ENCODE measurements at regions not wholly inside any gene's neighbourhood (a gene's known extent, or its start where the extent isn't known, plus 50 kb on each side); places are given as distances from the start of the nearest gene placed in this dataset.

GRCh38 chr10:83612746-83613145 is 526.6 kb upstream of the GHITM start:
- H3K27me3 ChIP-seq (ENCODE audit: control insufficient read depth, extremely low read depth, insufficient read depth, low read length) = no peaks in the 10 kb centered on the region
- H3K27ac ChIP-seq (ENCODE audit: control insufficient read depth, insufficient read depth, low read length) = no peak overlapping the region
- no peaks in the 10 kb centered on the region for H3K4me1 ChIP-seq (ENCODE audit: control insufficient read depth, extremely low read depth, insufficient read depth, low read length)
- no peaks in the 10 kb centered on the region for H4K20me1 ChIP-seq (ENCODE audit: control insufficient read depth, extremely low read depth, insufficient read depth, low read length)
- H2AFZ ChIP-seq (ENCODE audit: control insufficient read depth, low read length) = no peak overlapping the region
- FAIRE-seq = no peak
- no peaks in the 10 kb centered on the region for H3K36me3 ChIP-seq (ENCODE audit: control insufficient read depth in 2 of 2, extremely low read depth in 1 of 2, insufficient read depth in 2 of 2, low read length in 2 of 2)
- H3K9me1 ChIP-seq (ENCODE audit: control insufficient read depth, extremely low read depth, insufficient read depth, low read length) = no peaks in the 10 kb centered on the region
- dilution Hi-C loops (cut with MboI; ENCODE audit: extremely low pct_ligation_motif_present, low sequenced_read_pairs) = no loop called here
- TF ChIP-seq EZH2 (IDR thresholded peaks at IDR 0.05; ENCODE audit: low read length) (no peak), CTCF (optimal IDR thresholded peaks at IDR 0.05 in 1 of 3, IDR thresholded peaks at IDR 0.05 in 1 of 3, conservative IDR thresholded peaks at IDR 0.05 in 1 of 3; ENCODE audit: extremely low read depth in 1 of 3, insufficient read depth in 2 of 3, low read length in 3 of 3) (no peak)
- H3K4me3 ChIP-seq (ENCODE audit: control insufficient read depth in 2 of 3, extremely low read depth in 1 of 3, insufficient read depth in 2 of 3, low read depth in 1 of 3, low read length in 3 of 3) = no peak overlapping the region
- no peak overlapping the region for H3K4me2 ChIP-seq (ENCODE audit: control insufficient read depth, extremely low read depth, insufficient read depth, low read depth, low read length)
- no peaks in the 10 kb centered on the region for H3K9me3 ChIP-seq (ENCODE audit: control insufficient read depth, low read depth, low read length)
- no peak for DNase-seq (ENCODE audit: low read depth, low spot score)
- no peaks in the 10 kb centered on the region for H3K79me2 ChIP-seq (ENCODE audit: control insufficient read depth, insufficient read depth, low read length)
- H3K9ac ChIP-seq (ENCODE audit: control insufficient read depth, extremely low read depth, insufficient read depth, low read length) = no peak overlapping the region

DNA sequence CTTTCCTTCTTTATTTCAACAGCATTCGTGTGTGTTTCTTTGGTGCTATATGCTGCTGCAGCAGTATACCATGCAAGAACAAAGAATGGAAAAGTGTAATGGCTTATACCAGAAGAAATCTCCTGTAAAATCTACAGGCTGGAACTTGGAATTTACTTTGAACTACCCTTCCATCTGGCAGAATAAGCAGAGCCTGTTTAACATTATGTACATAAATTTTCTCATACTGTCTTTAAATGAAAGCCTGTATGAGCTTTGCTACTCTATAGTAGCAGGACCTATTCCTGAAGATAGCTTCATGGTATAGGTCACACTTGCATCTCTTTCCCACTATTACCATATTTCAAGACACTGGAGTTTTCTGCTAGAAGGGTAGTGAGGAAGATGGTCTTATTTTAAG is 522.1 kb upstream of the GHITM start:
- H3K79me2 ChIP-seq (ENCODE audit: control insufficient read depth, insufficient read depth, low read length) = no peaks in the 10 kb centered on the region
- H3K4me2 ChIP-seq (ENCODE audit: control insufficient read depth, extremely low read depth, insufficient read depth, low read depth, low read length) = no peak overlapping the region
- no peaks in the 10 kb centered on the region for H4K20me1 ChIP-seq (ENCODE audit: control insufficient read depth, extremely low read depth, insufficient read depth, low read length)
- DNase-seq (ENCODE audit: low read depth, low spot score) (no peak), FAIRE-seq (no peak)
- H3K4me3 ChIP-seq (ENCODE audit: control insufficient read depth in 2 of 3, extremely low read depth in 1 of 3, insufficient read depth in 2 of 3, low read depth in 1 of 3, low read length in 3 of 3) = no peak overlapping the region
- H3K27ac ChIP-seq (ENCODE audit: control insufficient read depth, insufficient read depth, low read length) = no peak overlapping the region
- H3K9ac ChIP-seq (ENCODE audit: control insufficient read depth, extremely low read depth, insufficient read depth, low read length) = no peak overlapping the region
- dilution Hi-C loops (cut with MboI; ENCODE audit: extremely low pct_ligation_motif_present, low sequenced_read_pairs) = no loop called here
- no peaks in the 10 kb centered on the region for H3K4me1 ChIP-seq (ENCODE audit: control insufficient read depth, extremely low read depth, insufficient read depth, low read length)
- H2AFZ ChIP-seq (ENCODE audit: control insufficient read depth, low read length) = no peak overlapping the region
- no peaks in the 10 kb centered on the region for H3K9me3 ChIP-seq (ENCODE audit: control insufficient read depth, low read depth, low read length)
- no peaks in the 10 kb centered on the region for H3K27me3 ChIP-seq (ENCODE audit: control insufficient read depth, extremely low read depth, insufficient read depth, low read length)
- TF ChIP-seq CTCF (optimal IDR thresholded peaks at IDR 0.05 in 1 of 3, IDR thresholded peaks at IDR 0.05 in 1 of 3, conservative IDR thresholded peaks at IDR 0.05 in 1 of 3; ENCODE audit: extremely low read depth in 1 of 3, insufficient read depth in 2 of 3, low read length in 3 of 3) (no peak), EZH2 (IDR thresholded peaks at IDR 0.05; ENCODE audit: low read length) (no peak)
- no peaks in the 10 kb centered on the region for H3K9me1 ChIP-seq (ENCODE audit: control insufficient read depth, extremely low read depth, insufficient read depth, low read length)
- no peaks in the 10 kb centered on the region for H3K36me3 ChIP-seq (ENCODE audit: control insufficient read depth in 2 of 2, extremely low read depth in 1 of 2, insufficient read depth in 2 of 2, low read length in 2 of 2)

Measured in keratinocyte (primary cell).